GM12892 (cell line): ENCODE measurements at regions not wholly inside any gene's neighbourhood (a gene's known extent, or its start where the extent isn't known, plus 50 kb on each side); places are given as distances from the start of the nearest gene placed in this dataset.

Experiments
- POLR2A ChIP-seq: IDR thresholded peaks from 2 replicates; pipeline ENCODE4 v1.6.1; 2011; ENCODE audit warnings: low read depth, low read length, control low read depth
- POLR2AphosphoS5 ChIP-seq: IDR thresholded peaks from 2 replicates; pipeline ENCODE4 v1.6.1; 2011; ENCODE audit warnings: low read depth, low read length, control low read depth

GRCh38 chr5:162591724-162592123, 524.2 kb downstream of the GABRG2 start:
- TF ChIP-seq POLR2A (no peak), POLR2AphosphoS5 (no peak)
